SK-N-SH (cell line): ENCODE measurements at regions not wholly inside any gene's neighbourhood (a gene's known extent, or its start where the extent isn't known, plus 50 kb on each side); places are given as distances from the start of the nearest gene placed in this dataset.

ENCODE experiments used
- CTCF ChIP-seq: fragments of 200-600 bp; sonication (generic); IDR thresholded peaks from 2 replicates; pipeline ENCODE4 v1.6.1; 2017; ENCODE audit warnings: antibody characterized with exemption, mild to moderate bottlenecking, moderate library complexity
- YY1 ChIP-seq: IDR thresholded peaks from 2 replicates; pipeline ENCODE4 v1.4.0; 2012; ENCODE audit warnings: low read depth, mild to moderate bottlenecking

GRCh38 chr1:112264010-112264409 lies 132.0 kb upstream of the CTTNBP2NL start:
- no peak for TF ChIP-seq YY1
- no peak for TF ChIP-seq CTCF
